Retinal pigment epithelial cell (primary cell): ENCODE measurements at regions not wholly inside any gene's neighbourhood (a gene's known extent, or its start where the extent isn't known, plus 50 kb on each side); places are given as distances from the start of the nearest gene placed in this dataset.

Experiments
- DNase-seq: peaks from one replicate; pipeline ENCODE4 v3.0.0-alpha.2; 2010; ENCODE audit warnings: low read depth
- H3K4me3 ChIP-seq: 2 replicates; pipeline ENCODE4 v1.5.1; 2011; ENCODE audit warnings: mild to moderate bottlenecking, low read length, control low read depth, moderate library complexity
- CTCF ChIP-seq: conservative IDR thresholded peaks from 2 replicates; pipeline ENCODE4 v1.5.1; 2011; ENCODE audit warnings: low read depth, low read length, control low read depth, inconsistent platforms

GRCh38 chr7:35556515-35557471, 138.1 kb downstream of the HERPUD2 start:
- TF ChIP-seq CTCF: no peak

GRCh38 chr7:35555934-35556333, 139.0 kb downstream of the HERPUD2 start:
- no peak for TF ChIP-seq CTCF
- DNase-seq: no peak

More at GRCh38 chr7:35556515-35557471, 138.1 kb downstream of the HERPUD2 start:
- no peak overlapping the region for H3K4me3 ChIP-seq
- DNase-seq: no peak

GRCh38 chr7:35555386-35555785, 139.5 kb downstream of the HERPUD2 start:
- no peak for TF ChIP-seq CTCF
- no peak overlapping the region for H3K4me3 ChIP-seq
- DNase-seq: no peak

More at GRCh38 chr7:35555934-35556333, 139.0 kb downstream of the HERPUD2 start:
- no peak overlapping the region for H3K4me3 ChIP-seq

DNA sequence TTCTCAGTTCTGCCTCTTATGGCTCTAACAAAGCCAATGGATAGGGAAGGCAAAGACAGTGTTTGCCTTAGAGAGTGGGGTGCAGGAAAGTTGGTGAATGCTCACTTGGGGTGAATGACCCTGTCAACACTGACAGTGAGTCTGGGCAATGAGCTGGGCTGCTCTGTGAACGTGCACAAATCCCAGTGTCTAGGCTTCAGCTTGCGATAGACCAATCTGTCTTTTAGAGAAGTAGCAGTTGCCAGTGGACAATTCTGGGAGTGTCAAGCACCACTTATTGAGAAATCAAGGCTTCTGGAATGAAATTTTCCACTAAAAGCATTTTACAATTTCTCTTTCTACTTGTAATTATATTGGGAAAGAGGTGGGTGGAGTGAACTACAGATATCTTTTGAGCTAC, 141.4 kb downstream of the HERPUD2 start:
- H3K4me3 ChIP-seq: no peak overlapping the region
- DNase-seq: no peak
- TF ChIP-seq CTCF: no peak

- DNase-seq: no peak
- H3K4me3 ChIP-seq: no peak overlapping the region
Observed at GRCh38 chr7:35552691-35553090, 142.2 kb downstream of the HERPUD2 start.

GRCh38 chr7:35551321-35552081, 143.4 kb downstream of the HERPUD2 start:
- H3K4me3 ChIP-seq: no peak overlapping the region
- no peak for TF ChIP-seq CTCF
- no peak for DNase-seq

More at GRCh38 chr7:35552691-35553090, 142.2 kb downstream of the HERPUD2 start:
- TF ChIP-seq CTCF: no peak
